ENCODE measurements at regions not wholly inside any gene's neighbourhood (a gene's known extent, or its start where the extent isn't known, plus 50 kb on each side); places are given as distances from the start of the nearest gene placed in this dataset.

DNA sequence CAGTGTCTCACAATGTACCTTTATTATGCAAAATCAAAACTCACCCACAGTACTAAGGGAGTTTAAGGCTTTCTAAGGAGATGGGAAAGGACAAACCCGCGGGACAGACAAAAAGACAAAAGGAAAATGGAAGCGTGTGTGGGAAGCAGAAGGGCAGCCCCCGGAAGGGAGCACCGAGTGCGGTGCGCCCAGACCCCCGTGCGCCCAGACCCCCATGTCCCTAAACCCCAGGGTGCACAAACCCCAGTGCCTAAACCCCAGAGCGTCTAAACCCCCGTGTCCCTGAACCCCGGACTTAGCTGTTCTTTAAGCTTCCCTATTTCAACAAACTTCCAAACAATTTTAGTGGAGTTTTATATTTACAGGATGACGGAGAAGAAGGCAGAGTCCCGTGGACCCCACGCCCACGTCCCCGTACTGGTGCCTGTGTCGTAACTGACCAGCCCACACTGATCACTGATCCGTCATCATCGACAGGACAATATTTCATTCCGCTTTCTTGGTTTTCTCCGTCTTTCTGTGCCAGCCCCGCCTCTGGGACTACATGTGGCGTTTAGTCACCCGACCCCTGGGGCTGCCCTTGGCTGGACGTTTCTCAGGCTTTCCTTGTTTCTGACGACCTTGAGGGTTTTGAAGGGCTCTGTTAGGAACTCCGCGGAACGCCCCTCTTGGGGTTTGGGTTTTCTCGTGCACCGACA, 76.9 kb downstream of the RTP5 start:
- Histone ChIP-seq H4K5ac (ENCODE audit: insufficient read length, low read depth, low read length) (no peak overlapping the region), H4K8ac (ENCODE audit: extremely low read depth, insufficient read depth, low read length) (no peak overlapping the region; the same call in 1 of the 2 replicates), H2BK20ac (ENCODE audit: low read length) (no peak overlapping the region), H3K4ac (replicated peaks; ENCODE audit: insufficient read length, low read depth, low read length) (no peak overlapping the region), H3K23me2 (ENCODE audit: low read depth, low read length) (peaks cover 10% of the 10 kb centered on the region; the same call in 1 of the 2 replicates), H2BK12ac (ENCODE audit: low read depth, low read length) (no peak overlapping the region), H2BK120ac (replicated peaks; ENCODE audit: low read depth, low read length) (no peak overlapping the region), H3K18ac (ENCODE audit: extremely low read depth, low read length) (no peak overlapping the region), H4K91ac (replicated peaks; ENCODE audit: insufficient read length, low read length) (no peak overlapping the region), H3K27me3 (replicated peaks in 1 of 4; ENCODE audit: control insufficient read depth in 3 of 4, extremely low read depth in 1 of 4, insufficient read depth in 3 of 4, low read length in 3 of 4) (peaks cover 0 to 19% (median 8%) of the 10 kb centered on the region in 4 experiments; a peak in 5 of 7 replicates), H3K4me1 (replicated peaks in 1 of 4; ENCODE audit: control insufficient read depth in 3 of 4, insufficient read depth in 4 of 4, low read length in 3 of 4) (peaks cover 0 to 18% (median 8%) of the 10 kb centered on the region in 4 experiments; a peak in 4 of 7 replicates), H3K36me3 (ENCODE audit: control insufficient read depth in 2 of 4, insufficient read depth in 4 of 4, low read length in 3 of 4) (no peaks in the 10 kb centered on the region), H3K79me2 (ENCODE audit: control insufficient read depth in 1 of 2, insufficient read depth in 2 of 2, low read length in 2 of 2) (no peaks in the 10 kb centered on the region; a peak in 1 of 4 replicates), H3K14ac (ENCODE audit: insufficient read length) (no peak overlapping the region), H3K27ac (ENCODE audit: low read depth, low read length) (no peak overlapping the region; the same call in 1 of the 2 replicates), H3K9ac (replicated peaks in 1 of 4; ENCODE audit: extremely low read depth in 1 of 4, low read depth in 3 of 4, low read length in 3 of 4) (no peak overlapping the region), H3K56ac (replicated peaks; ENCODE audit: insufficient read length, low read depth, low read length) (no peak overlapping the region), H3K4me2 (ENCODE audit: insufficient read depth in 1 of 2, low read depth in 2 of 2, low read length in 2 of 2) (peak overlapping the region in 1 of 2 experiments; percentile 19; a peak in 2 of 4 replicates), H2AK5ac (ENCODE audit: low read depth, low read length) (no peak overlapping the region), H2AFZ (ENCODE audit: low read length) (no peak overlapping the region), H2BK15ac (ENCODE audit: low read length) (no peak overlapping the region), H2BK5ac (ENCODE audit: low read depth, low read length) (no peak overlapping the region), H4K20me1 (replicated peaks in 1 of 2; ENCODE audit: control insufficient read depth in 1 of 2, insufficient read depth in 2 of 2, low read length in 2 of 2) (peaks cover 4 to 25% of the 10 kb centered on the region in 2 experiments), H3K79me1 (ENCODE audit: low read depth, low read length) (no peaks in the 10 kb centered on the region), H3K23ac (ENCODE audit: insufficient read length) (no peak overlapping the region), H3K4me3 (ENCODE audit: extremely low read depth in 1 of 4, insufficient read depth in 2 of 4, low read depth in 3 of 4, low read length in 4 of 4) (no peak overlapping the region), H3K9me3 (ENCODE audit: insufficient read depth in 2 of 2, low read depth in 1 of 2, low read length in 1 of 2) (no peaks in the 10 kb centered on the region; a peak in 1 of 4 replicates)
- CTCF ChIA-PET (ENCODE audit: partially characterized antibody), result interaction anchor here (1.1 kb wide), 1 partner anchor 9 kb away, joined by 4 read pairs; no protein-coding TSS in a partner anchor
- no peak for FAIRE-seq
- POLR2A ChIA-PET (ENCODE audit: partially characterized antibody), result no interaction called here
- no peak for DNase-seq (ENCODE audit: low read depth in 1 of 2, low spot score in 2 of 2)
- no peak for TF ChIP-seq CHD1 (IDR thresholded peaks at IDR 0.05; ENCODE audit: low read depth, low read length)
- TF ChIP-seq GTF2F1 (IDR thresholded peaks at IDR 0.05; ENCODE audit: borderline replicate concordance, low read depth, low read length), result no peak
- no peak for TF ChIP-seq TEAD4 (IDR thresholded peaks at IDR 0.05; ENCODE audit: low read depth, low read length)
- no peak for TF ChIP-seq EP300 (IDR thresholded peaks at IDR 0.05; ENCODE audit: borderline replicate concordance in 1 of 2, low read depth in 2 of 2, low read length in 2 of 2)
- WGBS, 2 experiments (ENCODE audit: extremely low coverage in 1 of 2, insufficient coverage in 1 of 2, insufficient read length in 1 of 2, insufficient replicate concordance in 2 of 2, low coverage in 1 of 2, low lambda C conversion rate in 2 of 2, missing lambda C conversion rate in 1 of 2), result 84% methylated on average over 32 of the region's 32 CpGs; no CpG with 5 or more reads in 1 of the 2 experiments

All from H1 (cell line).